ENCODE measurements at regions not wholly inside any gene's neighbourhood (a gene's known extent, or its start where the extent isn't known, plus 50 kb on each side); places are given as distances from the start of the nearest gene placed in this dataset.
"Not testable (repeated sequence)": the region's sequence is repeated elsewhere in the genome, so short reads cannot be mapped to it uniquely, and the experiment has no call there.

DNA sequence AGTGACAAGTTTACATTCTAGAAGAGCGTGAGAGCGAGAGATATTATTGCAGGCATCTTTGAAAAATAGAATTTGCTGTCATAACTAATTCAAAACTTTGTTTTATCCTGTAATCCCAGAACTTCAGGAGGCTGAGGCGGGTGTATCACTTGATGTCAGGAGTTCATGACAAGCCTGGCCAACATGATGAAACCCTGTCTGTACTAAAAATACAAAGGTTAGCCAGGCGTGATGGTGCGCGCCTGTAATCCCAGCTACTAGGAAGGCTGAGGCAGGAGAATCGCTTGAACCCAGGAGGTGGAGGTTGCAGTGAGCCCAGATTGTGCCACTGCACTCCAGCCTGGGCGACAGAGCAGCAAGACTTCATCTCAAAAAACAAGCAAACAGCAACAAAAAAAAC lies 108.6 kb upstream of the BMP2 start:
- TF ChIP-seq, protein P1, sequence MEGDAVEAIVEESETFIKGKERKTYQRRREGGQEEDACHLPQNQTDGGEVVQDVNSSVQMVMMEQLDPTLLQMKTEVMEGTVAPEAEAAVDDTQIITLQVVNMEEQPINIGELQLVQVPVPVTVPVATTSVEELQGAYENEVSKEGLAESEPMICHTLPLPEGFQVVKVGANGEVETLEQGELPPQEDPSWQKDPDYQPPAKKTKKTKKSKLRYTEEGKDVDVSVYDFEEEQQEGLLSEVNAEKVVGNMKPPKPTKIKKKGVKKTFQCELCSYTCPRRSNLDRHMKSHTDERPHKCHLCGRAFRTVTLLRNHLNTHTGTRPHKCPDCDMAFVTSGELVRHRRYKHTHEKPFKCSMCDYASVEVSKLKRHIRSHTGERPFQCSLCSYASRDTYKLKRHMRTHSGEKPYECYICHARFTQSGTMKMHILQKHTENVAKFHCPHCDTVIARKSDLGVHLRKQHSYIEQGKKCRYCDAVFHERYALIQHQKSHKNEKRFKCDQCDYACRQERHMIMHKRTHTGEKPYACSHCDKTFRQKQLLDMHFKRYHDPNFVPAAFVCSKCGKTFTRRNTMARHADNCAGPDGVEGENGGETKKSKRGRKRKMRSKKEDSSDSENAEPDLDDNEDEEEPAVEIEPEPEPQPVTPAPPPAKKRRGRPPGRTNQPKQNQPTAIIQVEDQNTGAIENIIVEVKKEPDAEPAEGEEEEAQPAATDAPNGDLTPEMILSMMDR (IDR thresholded peaks at IDR 0.05; ENCODE audit: low read depth, low read length, poor library complexity, severe bottlenecking): not testable (repeated sequence)
- TF ChIP-seq EZH2phosphoT487 (IDR thresholded peaks at IDR 0.05; ENCODE audit: borderline replicate concordance, low read length): not testable (repeated sequence)
